ENCODE measurements at regions not wholly inside any gene's neighbourhood (a gene's known extent, or its start where the extent isn't known, plus 50 kb on each side); places are given as distances from the start of the nearest gene placed in this dataset.
"Not testable (repeated sequence)": the region's sequence is repeated elsewhere in the genome, so short reads cannot be mapped to it uniquely, and the experiment has no call there.

- no peak for DNase-seq
- H3K27ac Mint-ChIP-seq: no peak overlapping the region
- H3K27me3 Mint-ChIP-seq: no peaks in the 10 kb centered on the region
- H3K9me3 Mint-ChIP-seq: no peaks in the 10 kb centered on the region
- H3K4me1 Mint-ChIP-seq (ENCODE audit: low read depth in 2 of 2): no peaks in the 10 kb centered on the region
- H3K36me3 Mint-ChIP-seq (ENCODE audit: insufficient read depth): no peaks in the 10 kb centered on the region
- H3K4me3 Mint-ChIP-seq: no peak overlapping the region
- no peak for ATAC-seq (replicated peaks)
Measured at GRCh38 chr4:169909897-169910296, 116.3 kb downstream of the MFAP3L start.

GRCh38 chr4:169909479-169909878, 116.7 kb downstream of the MFAP3L start:
- ATAC-seq (replicated peaks): no peak
- H3K27ac Mint-ChIP-seq: no peak overlapping the region
- H3K4me3 Mint-ChIP-seq: no peak overlapping the region
- H3K9me3 Mint-ChIP-seq: no peaks in the 10 kb centered on the region
- DNase-seq: no peak
- H3K4me1 Mint-ChIP-seq (ENCODE audit: low read depth in 2 of 2): no peaks in the 10 kb centered on the region
- H3K27me3 Mint-ChIP-seq: no peaks in the 10 kb centered on the region
- H3K36me3 Mint-ChIP-seq (ENCODE audit: insufficient read depth): no peaks in the 10 kb centered on the region

DNA sequence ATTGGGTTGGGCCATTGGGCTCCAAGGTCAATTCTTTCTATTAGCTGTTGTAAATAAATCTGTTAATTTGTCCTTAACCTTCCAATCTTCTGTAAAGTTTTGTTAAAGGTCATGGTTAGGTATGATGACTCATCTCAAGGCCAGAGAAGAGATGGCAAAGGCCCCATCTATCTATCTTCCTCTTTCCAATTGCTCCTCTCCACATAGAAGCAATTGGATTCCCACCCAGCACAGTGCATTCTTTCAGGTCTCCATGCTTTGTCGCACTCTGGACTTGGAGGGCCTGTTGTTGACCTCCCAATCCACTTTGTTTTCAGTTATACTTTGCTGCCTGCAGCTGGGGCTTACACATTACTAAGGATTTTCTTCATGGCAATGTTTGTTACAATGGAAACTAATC, 118.5 kb downstream of the MFAP3L start:
- no peaks in the 10 kb centered on the region for H3K4me1 Mint-ChIP-seq (ENCODE audit: low read depth in 2 of 2)
- no peaks in the 10 kb centered on the region for H3K36me3 Mint-ChIP-seq (ENCODE audit: insufficient read depth)
- H3K27me3 Mint-ChIP-seq: peaks cover 10 to 13% of the 10 kb centered on the region in 2 donors
- H3K9me3 Mint-ChIP-seq: no peaks in the 10 kb centered on the region
- H3K4me3 Mint-ChIP-seq: no peak overlapping the region
- no peak for DNase-seq
- H3K27ac Mint-ChIP-seq: no peak overlapping the region
- no peak for ATAC-seq (replicated peaks)

GRCh38 chr4:169906821-169907220, 119.4 kb downstream of the MFAP3L start:
- Mint-ChIP-seq H3K4me3 (no peak overlapping the region), H3K27me3 (peaks cover 15 to 18% of the 10 kb centered on the region in 2 donors), H3K9me3 (no peaks in the 10 kb centered on the region), H3K27ac (no peak overlapping the region), H3K36me3 (ENCODE audit: insufficient read depth) (no peaks in the 10 kb centered on the region), H3K4me1 (ENCODE audit: low read depth in 2 of 2) (no peaks in the 10 kb centered on the region)
- ATAC-seq (replicated peaks) (no peak), DNase-seq (no peak)

DNA sequence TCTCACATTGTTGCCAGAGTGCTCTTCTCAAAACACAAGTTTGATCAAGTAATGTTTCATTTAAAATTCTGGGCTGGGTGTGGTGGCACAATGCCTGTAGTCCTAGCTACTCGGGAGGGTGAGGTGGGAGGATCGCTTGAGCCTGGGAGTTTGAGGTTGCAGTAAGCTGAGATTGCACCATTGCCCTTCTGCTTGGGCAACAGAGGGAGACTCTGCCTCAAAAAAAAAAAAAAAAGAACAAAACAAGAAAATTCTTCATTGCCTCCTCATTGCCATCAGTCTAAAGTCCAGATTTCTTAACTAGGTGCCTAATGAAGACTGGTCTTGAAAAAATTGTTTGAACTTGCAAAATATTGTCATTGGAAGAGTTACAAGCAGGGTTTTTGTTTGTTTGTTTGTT, 120.1 kb downstream of the MFAP3L start:
- DNase-seq: no peak
- no peaks in the 10 kb centered on the region for H3K4me1 Mint-ChIP-seq (ENCODE audit: low read depth in 2 of 2)
- ATAC-seq (replicated peaks): no peak
- H3K27ac Mint-ChIP-seq: no peak overlapping the region
- H3K4me3 Mint-ChIP-seq: no peak overlapping the region
- peaks cover 15 to 18% of the 10 kb centered on the region in 2 donors for H3K27me3 Mint-ChIP-seq
- no peaks in the 10 kb centered on the region for H3K36me3 Mint-ChIP-seq (ENCODE audit: insufficient read depth)
- H3K9me3 Mint-ChIP-seq: no peaks in the 10 kb centered on the region

DNA sequence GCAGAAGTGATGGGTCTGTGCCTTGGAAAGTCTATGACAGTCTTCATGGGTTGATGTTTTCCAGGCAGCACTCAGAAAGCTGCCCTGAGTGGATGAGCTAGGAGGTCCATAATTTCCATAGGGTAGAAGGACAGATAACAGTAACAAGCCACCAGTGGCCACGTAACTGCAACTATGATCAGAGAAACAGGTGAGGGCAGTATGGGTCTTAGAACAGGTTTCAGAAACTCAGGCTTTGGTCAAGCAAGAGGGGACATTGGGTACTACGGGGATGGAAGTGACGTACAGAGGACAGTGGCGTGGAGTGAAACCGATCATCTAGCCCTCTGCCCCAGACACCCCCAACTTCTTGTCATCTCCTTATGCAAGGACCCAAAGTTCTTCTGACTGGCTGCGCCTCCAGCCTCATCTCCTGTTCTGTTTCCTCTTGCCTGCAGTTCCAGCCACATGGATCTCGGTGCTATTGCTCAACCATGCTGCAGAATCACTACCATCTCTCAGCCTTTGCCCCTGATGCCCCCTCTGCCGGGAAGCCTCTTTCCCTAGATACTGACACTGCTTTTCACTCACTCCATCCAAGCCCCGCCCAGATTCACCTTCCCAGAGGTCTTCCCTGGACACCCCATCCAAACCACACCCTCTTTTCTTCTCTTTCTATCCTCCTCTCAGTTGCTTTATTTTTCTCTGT, 123.4 kb downstream of the MFAP3L start:
- Mint-ChIP-seq H3K9me3 (no peaks in the 10 kb centered on the region), H3K27me3 (peaks cover 30% of the 10 kb centered on the region in 2 donors), H3K27ac (no peak overlapping the region), H3K36me3 (ENCODE audit: insufficient read depth) (no peaks in the 10 kb centered on the region), H3K4me1 (ENCODE audit: low read depth in 2 of 2) (no peaks in the 10 kb centered on the region), H3K4me3 (no peak overlapping the region)
- no peak for ATAC-seq (replicated peaks)
- no peak for DNase-seq

GRCh38 chr4:169900241-169900845, 125.9 kb downstream of the MFAP3L start:
- ATAC-seq (replicated peaks) (no peak), DNase-seq (no peak)
- Mint-ChIP-seq H3K4me1 (ENCODE audit: low read depth in 2 of 2) (no peaks in the 10 kb centered on the region), H3K36me3 (ENCODE audit: insufficient read depth) (no peaks in the 10 kb centered on the region), H3K27ac (no peak overlapping the region), H3K27me3 (peaks cover 30% of the 10 kb centered on the region in 2 donors), H3K9me3 (no peaks in the 10 kb centered on the region), H3K4me3 (no peak overlapping the region)

DNA sequence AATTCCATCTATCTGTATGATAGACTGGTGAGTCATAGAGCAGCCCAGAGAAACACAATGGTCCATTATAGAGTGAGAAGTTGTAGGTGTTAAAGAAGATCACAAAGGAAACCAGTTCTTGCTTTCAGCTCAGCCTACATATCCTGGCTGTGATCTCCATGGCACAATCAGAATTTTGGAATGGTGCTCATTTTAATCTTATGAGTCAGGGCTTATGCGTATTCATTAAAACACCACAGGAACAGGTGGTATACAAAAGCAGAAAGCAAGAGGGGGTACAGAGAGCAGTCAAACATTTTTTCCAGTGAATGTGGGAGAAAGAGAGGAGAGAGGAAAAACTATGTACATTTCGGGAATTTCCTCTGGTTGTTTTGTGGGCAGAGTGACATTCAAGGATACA, 126.9 kb downstream of the MFAP3L start:
- no peaks in the 10 kb centered on the region for H3K4me1 Mint-ChIP-seq (ENCODE audit: low read depth in 2 of 2)
- H3K4me3 Mint-ChIP-seq: no peak overlapping the region
- H3K9me3 Mint-ChIP-seq: no peaks in the 10 kb centered on the region
- H3K27ac Mint-ChIP-seq: no peak overlapping the region
- ATAC-seq (replicated peaks): no peak
- no peak for DNase-seq
- H3K27me3 Mint-ChIP-seq: peaks cover 30% of the 10 kb centered on the region in 2 donors
- H3K36me3 Mint-ChIP-seq (ENCODE audit: insufficient read depth): no peaks in the 10 kb centered on the region

DNA sequence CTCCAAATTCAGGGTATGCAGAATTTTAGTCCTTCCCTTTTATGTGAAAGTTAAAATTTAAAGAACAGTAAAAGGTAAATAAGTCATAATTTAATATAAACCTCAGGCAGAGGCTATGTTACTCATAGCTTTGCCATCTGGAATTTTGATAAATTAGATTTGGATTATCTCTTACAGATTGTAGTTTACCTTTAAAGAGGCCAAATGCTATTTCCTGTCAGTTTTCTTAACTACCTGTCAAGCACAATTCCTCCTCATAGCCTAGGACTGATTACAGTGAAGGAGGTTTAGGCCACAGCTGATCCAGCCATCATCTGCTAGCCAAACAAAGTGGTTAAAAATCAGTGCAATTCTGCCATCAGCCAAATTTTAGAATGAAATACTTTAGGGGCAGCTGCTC, 128.1 kb downstream of the MFAP3L start:
- Mint-ChIP-seq H3K27ac (no peak overlapping the region), H3K9me3 (no peaks in the 10 kb centered on the region), H3K4me3 (no peak overlapping the region), H3K27me3 (peaks cover 29 to 33% of the 10 kb centered on the region in 2 donors), H3K4me1 (ENCODE audit: low read depth in 2 of 2) (no peaks in the 10 kb centered on the region), H3K36me3 (ENCODE audit: insufficient read depth) (no peaks in the 10 kb centered on the region)
- ATAC-seq (replicated peaks) (no peak), DNase-seq (no peak)

GRCh38 chr4:169894767-169895166, 131.4 kb downstream of the MFAP3L start:
- not testable (repeated sequence) for DNase-seq; ATAC-seq (replicated peaks); H3K4me3 Mint-ChIP-seq; H3K36me3 Mint-ChIP-seq (ENCODE audit: insufficient read depth); H3K4me1 Mint-ChIP-seq (ENCODE audit: low read depth in 2 of 2); H3K9me3 Mint-ChIP-seq; H3K27ac Mint-ChIP-seq
- peaks cover 25 to 26% of the 10 kb centered on the region in 2 donors for H3K27me3 Mint-ChIP-seq

DNA sequence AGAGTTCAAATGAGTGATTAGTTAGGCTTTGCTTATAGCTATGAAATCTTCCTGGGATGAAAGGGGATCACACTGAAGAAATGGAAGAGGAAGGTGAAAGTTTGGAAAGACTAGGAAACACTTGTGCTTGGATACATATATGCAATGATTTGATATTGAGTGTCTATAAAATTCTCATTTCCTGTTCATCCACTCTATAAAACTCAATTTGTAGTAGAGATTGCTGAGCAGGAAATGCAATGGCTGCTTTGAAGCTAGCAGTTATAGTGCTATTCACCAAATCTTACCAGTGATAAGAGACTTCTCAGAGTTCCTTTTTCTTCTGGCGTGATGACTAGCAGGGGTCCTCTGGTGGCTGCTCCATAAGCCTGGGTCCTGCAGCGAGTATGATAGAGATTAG, 128.1 kb upstream of the HPF1 start:
- peaks cover 18 to 19% of the 10 kb centered on the region in 2 donors for H3K27me3 Mint-ChIP-seq
- peaks cover 2 to 7% of the 10 kb centered on the region in 2 donors for H3K9me3 Mint-ChIP-seq
- no peak overlapping the region for H3K27ac Mint-ChIP-seq

GRCh38 chr4:169881769-169882168, 124.0 kb upstream of the HPF1 start:
- ATAC-seq (replicated peaks): no peak
- H3K4me3 Mint-ChIP-seq: no peak overlapping the region
- H3K4me1 Mint-ChIP-seq (ENCODE audit: low read depth in 2 of 2): no peaks in the 10 kb centered on the region
- H3K27ac Mint-ChIP-seq: no peak overlapping the region
- peaks cover 28% of the 10 kb centered on the region in 2 donors for H3K27me3 Mint-ChIP-seq
- no peaks in the 10 kb centered on the region for H3K36me3 Mint-ChIP-seq (ENCODE audit: insufficient read depth)
- no peak for DNase-seq
- no peaks in the 10 kb centered on the region for H3K9me3 Mint-ChIP-seq

More for the DNA sequence above, 128.1 kb upstream of the HPF1 start:
- Mint-ChIP-seq H3K4me3 (no peak overlapping the region), H3K4me1 (ENCODE audit: low read depth in 2 of 2) (no peaks in the 10 kb centered on the region), H3K36me3 (ENCODE audit: insufficient read depth) (no peaks in the 10 kb centered on the region)
- no peak for DNase-seq
- ATAC-seq (replicated peaks): no peak

GRCh38 chr4:169870507-169870906, 112.8 kb upstream of the HPF1 start:
- H3K27me3 Mint-ChIP-seq: peaks cover 17 to 34% of the 10 kb centered on the region in 2 donors
- no peaks in the 10 kb centered on the region for H3K4me1 Mint-ChIP-seq (ENCODE audit: low read depth in 2 of 2)
- ATAC-seq (replicated peaks): no peak
- no peaks in the 10 kb centered on the region for H3K36me3 Mint-ChIP-seq (ENCODE audit: insufficient read depth)
- no peaks in the 10 kb centered on the region for H3K9me3 Mint-ChIP-seq
- DNase-seq: no peak
- no peak overlapping the region for H3K4me3 Mint-ChIP-seq
- H3K27ac Mint-ChIP-seq: no peak overlapping the region

DNA sequence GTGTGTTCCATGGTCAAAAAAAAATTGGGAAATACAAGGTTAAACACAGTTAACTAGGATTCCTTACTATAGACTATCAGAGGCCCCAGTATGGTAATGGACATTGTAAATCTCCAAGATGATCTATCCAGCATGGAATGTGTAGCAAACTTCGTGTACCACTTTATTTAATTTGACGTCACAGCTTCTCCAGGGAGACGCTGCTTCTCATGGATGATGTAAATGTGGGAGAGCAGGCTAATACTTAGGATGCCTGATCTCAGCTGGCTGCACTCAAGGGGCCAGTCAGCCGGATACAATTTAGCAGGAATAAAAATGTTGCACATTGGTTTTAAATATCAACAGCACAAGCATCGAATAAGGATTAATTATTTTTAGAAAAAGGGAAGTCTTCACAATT, 111.7 kb upstream of the HPF1 start:
- H3K9me3 Mint-ChIP-seq: no peaks in the 10 kb centered on the region
- DNase-seq: no peak
- peaks cover 12 to 24% of the 10 kb centered on the region in 2 donors for H3K27me3 Mint-ChIP-seq
- H3K27ac Mint-ChIP-seq: no peak overlapping the region
- H3K4me3 Mint-ChIP-seq: no peak overlapping the region
- ATAC-seq (replicated peaks): no peak
- no peaks in the 10 kb centered on the region for H3K4me1 Mint-ChIP-seq (ENCODE audit: low read depth in 2 of 2)
- no peaks in the 10 kb centered on the region for H3K36me3 Mint-ChIP-seq (ENCODE audit: insufficient read depth)

Measured in effector memory CD8-positive, alpha-beta T cell (primary cell).